B cell (primary cell): ENCODE measurements at regions not wholly inside any gene's neighbourhood (a gene's known extent, or its start where the extent isn't known, plus 50 kb on each side); places are given as distances from the start of the nearest gene placed in this dataset.

Experiments used
- ATAC-seq: fragments of 200-7000 bp; cut with Tn5 transposase; one replicate; pipeline ENCODE4 v1.10.0; 2021; ENCODE audit warnings: low read depth, mild to moderate bottlenecking, moderate number of reproducible peaks, moderate library complexity
- CTCF ChIA-PET: fragments of 350-600 bp; sonication (Branson Sonifier 250); formaldehyde crosslinking; loops from one replicate; lab custom pipeline; 2021; ENCODE audit warnings: antibody characterized with exemption, inconsistent platforms; lab: Charles Lee
- POLR2A ChIA-PET: fragments of 350-600 bp; sonication (Branson Sonifier 250); formaldehyde crosslinking; loops from one replicate; lab custom pipeline; 2021; ENCODE audit warnings: antibody characterized with exemption; lab: Charles Lee
- DNase-seq: peaks from one replicate; pipeline ENCODE4 v3.0.0; 2013
- H2AFZ ChIP-seq: 2 replicates; pipeline ENCODE4 v1.6.1; 2012; ENCODE audit warnings: mild to moderate bottlenecking, low read depth, low read length; ENCODE audit not compliant: insufficient read depth, poor library complexity, severe bottlenecking
- H3K27ac ChIP-seq, 2 donors: 1 replicate in 1 of 2; 2 replicates in 1 of 2; pipeline ENCODE4 v1.5.1; 2012 to 2013; ENCODE audit warnings: low read length in 2 of 2, mild to moderate bottlenecking in 2 of 2, moderate library complexity in 1 of 2
- H3K27me3 ChIP-seq, 4 experiments: fragments of 200-600 bp in 1 of 4; sonication (generic) in 1 of 4; replicated peaks in 1 of 4; 1 replicate in 2 of 4; 2 replicates in 2 of 4; pipeline versions ENCODE4 v1.6.1 to v1.7.0; 2013 to 2016; ENCODE audit warnings: low read length in 3 of 4, mild to moderate bottlenecking in 2 of 4, mixed read lengths in 1 of 4, moderate library complexity in 1 of 4; ENCODE audit not compliant: insufficient read depth in 4 of 4, control insufficient read depth in 3 of 4; ENCODE audit errors: control extremely low read depth in 1 of 4
- H3K36me3 ChIP-seq, 2 experiments: replicated peaks in 1 of 2; 1 replicate in 1 of 2; 2 replicates in 1 of 2; pipeline versions ENCODE4 v1.6.1 to v1.7.1; 2013; ENCODE audit warnings: low read length in 1 of 2; ENCODE audit not compliant: insufficient read depth in 2 of 2, control insufficient read depth in 1 of 2; ENCODE audit errors: control extremely low read depth in 1 of 2, extremely low read depth in 1 of 2
- H3K4me1 ChIP-seq, 2 donors: fragments of 200-600 bp in 1 of 2; sonication (generic) in 1 of 2; 1 replicate in 1 of 2; 2 replicates in 1 of 2; pipeline versions ENCODE4 v1.5.1 to v1.6.1; 2013 to 2017; ENCODE audit warnings: low read length in 2 of 2; ENCODE audit not compliant: control insufficient read depth in 2 of 2, insufficient read depth in 2 of 2
- H3K4me2 ChIP-seq: replicated peaks from 2 replicates; pipeline ENCODE3; 2012; ENCODE audit warnings: mild to moderate bottlenecking, low read depth, low read length; ENCODE audit not compliant: poor library complexity, severe bottlenecking
- H3K4me3 ChIP-seq, 5 experiments: fragments of 200-600 bp in 1 of 5; sonication (generic) in 1 of 5; 1 replicate in 3 of 5; 2 replicates in 2 of 5; pipeline versions ENCODE4 v1.5.1 to v1.7.0; 2011 to 2016; ENCODE audit warnings: low read length in 4 of 5, mild to moderate bottlenecking in 4 of 5, low read depth in 2 of 5, control low read depth in 1 of 5, moderate library complexity in 1 of 5; ENCODE audit not compliant: insufficient read depth in 1 of 5; ENCODE audit errors: control extremely low read depth in 1 of 5, extremely low read depth in 1 of 5
- H3K79me2 ChIP-seq: fragments of 200-600 bp; sonication (generic); one replicate; pipeline ENCODE4 v1.6.0; 2016; ENCODE audit warnings: low read length; ENCODE audit not compliant: control insufficient read depth, insufficient read depth
- H3K9ac ChIP-seq: fragments of 200-600 bp; sonication (generic); 2 replicates; pipeline ENCODE4 v1.6.1; 2017; ENCODE audit warnings: mild to moderate bottlenecking, low read length, moderate library complexity
- H3K9me3 ChIP-seq, 3 donors: one replicate each; pipeline versions ENCODE4 v1.6.1 to v1.7.1; 2013; ENCODE audit warnings: low read length in 2 of 3; ENCODE audit not compliant: control insufficient read depth in 2 of 3, insufficient read depth in 1 of 3; ENCODE audit errors: control extremely low read depth in 1 of 3
- H4K20me1 ChIP-seq: 2 replicates; pipeline ENCODE4 v1.6.0; 2012; ENCODE audit warnings: mild to moderate bottlenecking, low read length; ENCODE audit not compliant: insufficient read depth, control insufficient read depth, poor library complexity, severe bottlenecking
- H3K27ac Mint-ChIP-seq: one replicate; pipeline ENCODE4 v1.8.0; 2021; ENCODE audit warnings: mixed read lengths
- H3K27me3 Mint-ChIP-seq: one replicate; pipeline ENCODE4 v1.8.0; 2021; ENCODE audit warnings: mixed read lengths
- H3K4me1 Mint-ChIP-seq: one replicate; pipeline ENCODE4 v1.8.0; 2021; ENCODE audit warnings: mixed read lengths
- H3K4me3 Mint-ChIP-seq: one replicate; pipeline ENCODE4 v1.8.0; 2021; ENCODE audit warnings: mixed read lengths
- H3K9me3 Mint-ChIP-seq: one replicate; pipeline ENCODE4 v1.8.0; 2022; ENCODE audit warnings: mixed read lengths; ENCODE audit not compliant: insufficient read depth
- CTCF ChIP-seq: fragments of 200-600 bp; IDR thresholded peaks from one replicate; pipeline ENCODE4 v1.8.0; 2022; ENCODE audit warnings: antibody characterized with exemption, mild to moderate bottlenecking
- EZH2 ChIP-seq: IDR thresholded peaks from 2 replicates; pipeline ENCODE4 v1.6.1; 2012; ENCODE audit warnings: borderline replicate concordance, low read depth, mild to moderate bottlenecking, moderate library complexity, low read length; ENCODE audit not compliant: insufficient read depth, poor library complexity, severe bottlenecking
- WGBS: methylation state at CpG from one replicate; pipeline ENCODE4 v1.1.5; 2013; ENCODE audit warnings: missing lambda C conversion rate; ENCODE audit not compliant: insufficient coverage; 5-methylcytosine and 5-hydroxymethylcytosine counted together
- intact Hi-C: fragments of 100-400 bp; cut with micrococcal nuclease; formaldehyde crosslinking; loops from one replicate; pipeline ENCODE4 v1.10.0; 2022

DNA sequence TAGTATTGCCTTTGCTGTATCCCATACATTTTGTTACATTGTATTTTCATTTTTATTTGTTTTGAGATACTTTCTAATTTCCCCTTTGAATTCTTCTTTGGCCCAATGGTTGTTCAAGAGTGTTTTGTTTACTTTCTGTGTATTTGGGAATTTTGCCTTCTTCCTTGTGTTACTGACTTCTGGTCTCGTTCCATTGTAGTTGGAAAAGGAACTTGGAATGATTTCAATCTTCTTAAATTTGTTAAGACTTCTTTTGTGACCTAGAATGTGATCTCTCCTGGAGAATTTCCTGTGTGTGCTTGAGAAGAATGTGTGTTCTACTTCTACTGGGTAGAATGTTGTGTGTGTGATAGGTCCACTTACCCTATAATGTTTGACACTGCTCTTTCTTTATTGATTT lies 304.4 kb upstream of the RTL1 start:
- no peaks in the 10 kb centered on the region for H4K20me1 ChIP-seq
- WGBS: no CpG with 5 or more reads among the region's 1 CpG
- H2AFZ ChIP-seq: no peak overlapping the region
- no peaks in the 10 kb centered on the region for H3K27me3 ChIP-seq
- H3K9me3 ChIP-seq: peaks cover 8 to 41% (median 25%) of the 10 kb centered on the region in 3 donors
- no peak overlapping the region for H3K27ac ChIP-seq
- H3K4me3 Mint-ChIP-seq: no peak overlapping the region
- H3K9me3 Mint-ChIP-seq: peaks cover 33% of the 10 kb centered on the region
- POLR2A ChIA-PET: no interaction called here
- no peaks in the 10 kb centered on the region for H3K4me1 ChIP-seq
- intact Hi-C loops: no loop called here
- no peak overlapping the region for H3K4me2 ChIP-seq
- no peaks in the 10 kb centered on the region for H3K79me2 ChIP-seq
- CTCF ChIA-PET: no interaction called here
- no peaks in the 10 kb centered on the region for H3K4me1 Mint-ChIP-seq
- ATAC-seq: no peak
- H3K9ac ChIP-seq: no peak overlapping the region
- no peak overlapping the region for H3K27ac Mint-ChIP-seq
- H3K4me3 ChIP-seq: no peak overlapping the region
- TF ChIP-seq CTCF (no peak), EZH2 (no peak)
- H3K36me3 ChIP-seq: no peaks in the 10 kb centered on the region
- DNase-seq: no peak
- no peaks in the 10 kb centered on the region for H3K27me3 Mint-ChIP-seq

DNA sequence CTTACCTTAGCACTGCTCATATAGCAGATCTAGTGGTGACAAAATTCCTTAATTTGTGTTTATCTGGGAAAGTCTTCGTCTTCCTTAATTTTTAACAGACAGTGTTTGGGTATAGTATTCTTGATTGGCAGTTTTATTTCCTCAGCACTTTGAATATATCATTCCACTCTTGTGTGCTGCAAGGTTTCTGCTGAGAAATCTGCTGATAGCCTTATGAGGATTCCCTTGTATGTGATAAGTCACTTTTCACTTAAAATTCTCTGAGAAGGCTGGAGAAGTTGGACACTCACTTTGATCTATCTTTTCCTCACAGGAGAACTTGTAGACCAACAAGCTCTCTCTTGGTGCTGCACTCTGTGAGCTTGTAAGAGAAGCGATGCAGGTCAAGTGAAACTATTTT lies 306.1 kb upstream of the RTL1 start:
- Histone ChIP-seq H3K9ac (no peak overlapping the region), H3K4me3 (no peak overlapping the region), H3K9me3 (peaks cover 8 to 38% (median 27%) of the 10 kb centered on the region in 3 donors), H3K4me1 (no peaks in the 10 kb centered on the region), H4K20me1 (no peaks in the 10 kb centered on the region), H3K4me2 (no peak overlapping the region), H3K79me2 (no peaks in the 10 kb centered on the region), H3K27me3 (no peaks in the 10 kb centered on the region), H3K36me3 (no peaks in the 10 kb centered on the region), H2AFZ (no peak overlapping the region), H3K27ac (no peak overlapping the region)
- Mint-ChIP-seq H3K4me1 (no peaks in the 10 kb centered on the region), H3K9me3 (peaks cover 33% of the 10 kb centered on the region), H3K27ac (no peak overlapping the region), H3K27me3 (no peaks in the 10 kb centered on the region), H3K4me3 (no peak overlapping the region)
- no peak for DNase-seq
- ChIA-PET POLR2A (no interaction called here), CTCF (no interaction called here)
- WGBS: 80% methylated on average over 1 of the region's 2 CpGs
- intact Hi-C loops: no loop called here
- no peak for TF ChIP-seq EZH2
- TF ChIP-seq CTCF: no peak
- ATAC-seq: no peak
